ENCODE measurements at regions not wholly inside any gene's neighbourhood (a gene's known extent, or its start where the extent isn't known, plus 50 kb on each side); places are given as distances from the start of the nearest gene placed in this dataset.

DNA sequence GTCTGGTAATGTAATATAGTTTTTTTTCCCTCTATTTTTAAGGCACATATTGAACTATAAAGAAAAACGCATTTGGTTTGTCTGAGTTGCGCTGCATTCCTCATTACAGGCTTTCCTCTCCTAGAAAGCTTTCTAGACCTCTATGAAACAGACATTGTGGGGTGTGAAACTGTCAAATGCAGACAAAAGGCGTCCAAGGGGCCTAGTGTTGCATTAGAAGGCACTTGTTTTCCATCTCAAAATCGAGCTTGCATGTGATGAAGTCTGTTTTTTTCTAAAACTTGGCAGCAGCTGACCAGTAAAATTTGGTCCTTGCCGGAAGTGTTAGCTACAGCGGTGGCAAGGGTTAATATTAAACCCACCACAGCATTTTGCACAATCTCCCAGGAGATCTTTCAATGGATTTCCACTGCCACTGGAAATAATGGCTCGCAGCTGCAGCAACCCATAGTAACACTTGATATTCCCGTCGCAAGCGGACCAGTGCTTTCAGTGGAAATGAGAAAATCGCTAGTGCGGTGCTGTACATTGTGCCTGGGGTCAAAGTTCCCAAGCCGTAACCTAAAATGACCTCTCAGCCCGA is 602.6 kb downstream of the KCNJ2 start:
- TF ChIP-seq, protein P1, sequence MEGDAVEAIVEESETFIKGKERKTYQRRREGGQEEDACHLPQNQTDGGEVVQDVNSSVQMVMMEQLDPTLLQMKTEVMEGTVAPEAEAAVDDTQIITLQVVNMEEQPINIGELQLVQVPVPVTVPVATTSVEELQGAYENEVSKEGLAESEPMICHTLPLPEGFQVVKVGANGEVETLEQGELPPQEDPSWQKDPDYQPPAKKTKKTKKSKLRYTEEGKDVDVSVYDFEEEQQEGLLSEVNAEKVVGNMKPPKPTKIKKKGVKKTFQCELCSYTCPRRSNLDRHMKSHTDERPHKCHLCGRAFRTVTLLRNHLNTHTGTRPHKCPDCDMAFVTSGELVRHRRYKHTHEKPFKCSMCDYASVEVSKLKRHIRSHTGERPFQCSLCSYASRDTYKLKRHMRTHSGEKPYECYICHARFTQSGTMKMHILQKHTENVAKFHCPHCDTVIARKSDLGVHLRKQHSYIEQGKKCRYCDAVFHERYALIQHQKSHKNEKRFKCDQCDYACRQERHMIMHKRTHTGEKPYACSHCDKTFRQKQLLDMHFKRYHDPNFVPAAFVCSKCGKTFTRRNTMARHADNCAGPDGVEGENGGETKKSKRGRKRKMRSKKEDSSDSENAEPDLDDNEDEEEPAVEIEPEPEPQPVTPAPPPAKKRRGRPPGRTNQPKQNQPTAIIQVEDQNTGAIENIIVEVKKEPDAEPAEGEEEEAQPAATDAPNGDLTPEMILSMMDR (IDR thresholded peaks at IDR 0.05; ENCODE audit: insufficient read depth, low read depth, low read length), result no peak
- no peak overlapping the region for H3K4me3 ChIP-seq (ENCODE audit: low read depth, low read length)
- DNase-seq (ENCODE audit: low read depth), result no peak

DNA sequence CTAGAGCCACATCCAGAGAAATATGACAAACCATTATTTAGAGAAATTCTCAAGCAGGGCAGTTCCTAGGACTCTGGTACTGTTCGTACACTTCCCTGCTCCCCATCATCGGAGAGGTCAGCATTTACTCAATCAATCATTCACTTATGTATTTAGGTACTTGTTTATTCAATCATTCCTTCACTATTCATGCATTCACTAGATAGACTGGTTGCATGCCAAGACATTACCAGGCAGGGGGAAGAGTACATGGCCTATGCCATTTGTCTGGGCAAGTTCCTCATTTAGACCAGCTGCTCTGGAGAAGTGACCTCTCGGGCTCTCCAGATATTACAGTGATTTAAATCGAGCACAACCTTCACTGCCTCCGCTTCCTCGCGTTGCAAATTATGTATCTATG is 603.4 kb downstream of the KCNJ2 start:
- no peak overlapping the region for H3K4me3 ChIP-seq (ENCODE audit: low read depth, low read length)
- TF ChIP-seq, protein P1 (IDR thresholded peaks at IDR 0.05; ENCODE audit: insufficient read depth, low read depth, low read length), result no peak
- DNase-seq (ENCODE audit: low read depth), result no peak

DNA sequence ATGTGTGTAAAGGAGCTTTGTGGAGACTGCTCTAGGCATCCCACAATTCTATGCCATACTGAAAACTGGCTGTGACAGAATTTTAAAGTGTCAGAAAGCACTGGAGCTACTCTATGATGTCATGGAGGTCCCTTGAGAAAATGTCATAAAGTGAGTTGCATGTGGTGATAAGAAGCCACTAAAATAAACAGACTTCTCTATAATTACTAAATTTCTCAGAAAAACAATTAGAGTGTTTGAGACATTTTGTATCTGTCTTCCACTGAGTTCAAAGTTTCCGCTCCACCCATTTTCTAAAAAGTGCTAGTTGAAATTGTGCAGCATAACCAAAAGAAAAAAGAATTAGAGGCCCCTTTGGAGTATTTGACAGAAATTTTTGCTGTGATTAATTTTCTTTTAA is 603.9 kb downstream of the KCNJ2 start:
- DNase-seq (ENCODE audit: low read depth), result no peak
- TF ChIP-seq, protein P1 (IDR thresholded peaks at IDR 0.05; ENCODE audit: insufficient read depth, low read depth, low read length), result no peak
- no peak overlapping the region for H3K4me3 ChIP-seq (ENCODE audit: low read depth, low read length)

DNA sequence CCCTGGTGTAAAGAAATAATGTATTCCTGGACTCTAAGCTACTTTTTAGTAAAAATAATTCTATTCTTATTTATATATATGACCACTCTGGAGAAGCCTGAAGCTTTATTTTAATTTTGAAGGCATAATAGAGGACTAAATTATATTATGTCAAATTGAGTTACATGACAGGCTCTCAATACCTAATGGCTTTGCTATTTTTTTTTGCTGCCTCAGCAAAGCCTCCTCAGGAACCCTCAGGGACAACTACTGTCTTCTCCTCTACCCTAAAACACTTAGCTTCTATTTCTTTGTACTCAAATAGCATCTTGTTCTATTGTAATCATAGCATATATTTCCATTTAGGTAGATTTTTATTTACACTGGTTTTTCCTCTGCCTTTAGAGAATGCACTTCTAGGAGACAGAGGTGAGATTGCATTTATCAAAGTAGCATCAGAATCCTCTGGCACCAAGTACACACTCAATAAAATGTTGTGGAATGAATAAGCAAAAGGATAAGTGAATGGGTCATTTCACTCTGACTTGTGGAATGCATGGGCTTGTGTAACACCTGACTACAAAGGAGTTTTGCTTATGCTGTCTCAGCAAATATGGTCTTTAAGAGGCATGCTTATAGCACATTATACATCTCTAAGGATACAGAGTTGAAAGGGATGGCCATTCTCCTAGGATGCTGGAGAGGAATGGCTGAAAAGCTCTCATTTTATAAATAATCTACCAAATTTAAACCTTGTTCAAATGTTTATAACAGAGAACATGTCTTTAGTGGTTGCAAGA is 605.2 kb downstream of the KCNJ2 start:
- H3K4me3 ChIP-seq (ENCODE audit: low read depth, low read length), result no peak overlapping the region
- TF ChIP-seq, protein P1 (IDR thresholded peaks at IDR 0.05; ENCODE audit: insufficient read depth, low read depth, low read length), result no peak
- DNase-seq (ENCODE audit: low read depth), result no peak

DNA sequence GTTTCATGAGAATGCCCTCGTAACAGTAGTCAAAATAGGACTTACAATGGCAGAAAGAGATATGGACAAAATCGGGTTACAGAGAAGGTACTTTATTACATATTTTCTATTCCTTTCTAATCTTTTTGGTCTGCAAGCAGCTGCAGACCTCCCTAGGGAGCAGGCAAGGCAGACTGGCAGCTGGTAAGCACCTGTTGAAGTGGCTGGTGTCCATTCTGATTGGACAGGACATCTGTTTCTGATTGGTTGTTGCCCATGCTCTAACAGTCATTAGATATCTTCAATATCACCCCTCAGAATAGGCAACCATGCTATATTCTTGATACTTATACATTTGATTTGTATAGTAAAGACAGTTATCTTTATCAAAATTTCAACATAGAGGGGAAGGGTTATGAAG is 606.3 kb downstream of the KCNJ2 start:
- DNase-seq (ENCODE audit: low read depth), result no peak
- no peak overlapping the region for H3K4me3 ChIP-seq (ENCODE audit: low read depth, low read length)

DNA sequence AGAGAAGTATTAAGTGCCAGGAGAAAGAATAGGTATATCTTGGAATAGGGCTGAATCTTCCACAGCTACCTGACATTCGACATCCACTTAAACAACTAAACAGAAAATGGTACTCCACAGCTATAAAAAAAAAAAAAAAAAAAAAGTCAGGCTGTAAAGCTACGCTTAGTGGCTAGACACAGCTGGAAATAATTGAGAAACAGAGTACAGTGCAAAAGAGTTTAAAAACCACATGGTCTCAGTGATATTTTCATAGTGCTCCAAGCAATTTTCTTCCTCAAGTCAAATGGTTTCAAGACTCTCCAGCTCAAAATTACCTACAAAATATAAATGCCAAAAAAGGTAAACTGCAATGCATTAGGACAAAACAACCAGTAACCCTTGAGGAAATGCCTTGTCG is 607.1 kb downstream of the KCNJ2 start:
- H3K4me3 ChIP-seq (ENCODE audit: low read depth, low read length), result no peak overlapping the region
- TF ChIP-seq, protein P1 (IDR thresholded peaks at IDR 0.05; ENCODE audit: insufficient read depth, low read depth, low read length), result no peak
- no peak for DNase-seq (ENCODE audit: low read depth)

More for the DNA sequence above, 606.3 kb downstream of the KCNJ2 start:
- TF ChIP-seq, protein P1 (IDR thresholded peaks at IDR 0.05; ENCODE audit: insufficient read depth, low read depth, low read length), result no peak

All from fibroblast of villous mesenchyme (primary cell).